Vagina (tissue), 2 donors: ENCODE measurements at regions not wholly inside any gene's neighbourhood (a gene's known extent, or its start where the extent isn't known, plus 50 kb on each side); places are given as distances from the start of the nearest gene placed in this dataset.

ENCODE experiments used
- POLR2A ChIP-seq, 2 donors: fragments of 450-650 bp; IDR thresholded peaks; one replicate each; pipeline ENCODE4 v1.6.1; 2017; ENCODE audit warnings: antibody characterized with exemption in 2 of 2, mild to moderate bottlenecking in 2 of 2, moderate library complexity in 2 of 2
- POLR2AphosphoS5 ChIP-seq, 2 donors: sonication (generic); formaldehyde crosslinking; IDR thresholded peaks; one replicate each; pipeline ENCODE4 v1.9.0; 2017; ENCODE audit warnings: antibody characterized with exemption in 2 of 2, mild to moderate bottlenecking in 2 of 2, low read depth in 1 of 2; ENCODE audit not compliant: insufficient read depth in 1 of 2
- TF ChIP-seq, protein P1 (sequence below), 3 experiments: fragments of 450-650 bp in 2 of 3; fragments of 200-600 bp in 1 of 3; sonication (generic) in 1 of 3; IDR thresholded peaks; one replicate each; pipeline ENCODE4 v1.5.1; 2017 to 2019; ENCODE audit warnings: antibody characterized with exemption in 3 of 3, mild to moderate bottlenecking in 2 of 3, moderate library complexity in 2 of 3

DNA sequence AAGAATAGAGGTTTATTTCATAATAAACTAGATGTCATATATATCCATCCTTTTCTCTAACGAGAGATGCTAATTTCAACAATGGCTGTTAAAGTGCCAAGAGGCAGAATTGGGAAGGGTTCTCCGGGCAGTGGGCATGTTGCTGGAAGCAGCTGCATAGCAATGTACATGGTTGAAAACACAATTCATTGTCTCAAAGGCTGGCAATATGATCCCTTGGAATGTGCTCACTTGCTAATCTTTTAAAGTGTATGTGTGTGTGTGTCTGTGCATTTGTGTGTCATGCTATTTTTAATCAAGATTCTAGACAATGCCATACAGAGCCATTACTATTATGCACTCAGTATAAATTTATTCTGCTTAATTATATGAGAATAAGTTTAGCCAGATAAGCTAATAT lies 1020.3 kb downstream of the NAALADL2 start:
- TF ChIP-seq, protein P1, sequence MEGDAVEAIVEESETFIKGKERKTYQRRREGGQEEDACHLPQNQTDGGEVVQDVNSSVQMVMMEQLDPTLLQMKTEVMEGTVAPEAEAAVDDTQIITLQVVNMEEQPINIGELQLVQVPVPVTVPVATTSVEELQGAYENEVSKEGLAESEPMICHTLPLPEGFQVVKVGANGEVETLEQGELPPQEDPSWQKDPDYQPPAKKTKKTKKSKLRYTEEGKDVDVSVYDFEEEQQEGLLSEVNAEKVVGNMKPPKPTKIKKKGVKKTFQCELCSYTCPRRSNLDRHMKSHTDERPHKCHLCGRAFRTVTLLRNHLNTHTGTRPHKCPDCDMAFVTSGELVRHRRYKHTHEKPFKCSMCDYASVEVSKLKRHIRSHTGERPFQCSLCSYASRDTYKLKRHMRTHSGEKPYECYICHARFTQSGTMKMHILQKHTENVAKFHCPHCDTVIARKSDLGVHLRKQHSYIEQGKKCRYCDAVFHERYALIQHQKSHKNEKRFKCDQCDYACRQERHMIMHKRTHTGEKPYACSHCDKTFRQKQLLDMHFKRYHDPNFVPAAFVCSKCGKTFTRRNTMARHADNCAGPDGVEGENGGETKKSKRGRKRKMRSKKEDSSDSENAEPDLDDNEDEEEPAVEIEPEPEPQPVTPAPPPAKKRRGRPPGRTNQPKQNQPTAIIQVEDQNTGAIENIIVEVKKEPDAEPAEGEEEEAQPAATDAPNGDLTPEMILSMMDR (IDR thresholded peaks at IDR 0.05): no peak
- no peak for TF ChIP-seq POLR2A (IDR thresholded peaks at IDR 0.05)
- no peak for TF ChIP-seq POLR2AphosphoS5 (IDR thresholded peaks at IDR 0.05; ENCODE audit: insufficient read depth in 1 of 2, low read depth in 1 of 2)
